ENCODE measurements at regions not wholly inside any gene's neighbourhood (a gene's known extent, or its start where the extent isn't known, plus 50 kb on each side); places are given as distances from the start of the nearest gene placed in this dataset.

GRCh38 chrX:150017868-150018267, 79.6 kb upstream of the EOLA2 start:
- no peak for TF ChIP-seq CTCF (IDR thresholded peaks at IDR 0.05; ENCODE audit: control insufficient read depth, extremely low read depth, insufficient read depth)
- DNase-seq (ENCODE audit: low read depth): no peak
- H3K4me3 ChIP-seq (ENCODE audit: low read depth, low read length): no peak overlapping the region

GRCh38 chrX:150018931-150019361, 80.7 kb upstream of the EOLA2 start:
- no peak overlapping the region for H3K4me3 ChIP-seq (ENCODE audit: low read depth, low read length)
- TF ChIP-seq CTCF (IDR thresholded peaks at IDR 0.05; ENCODE audit: control insufficient read depth, extremely low read depth, insufficient read depth): no peak
- DNase-seq (ENCODE audit: low read depth): no peak

- no peak for DNase-seq (ENCODE audit: low read depth)
- no peak for TF ChIP-seq CTCF (IDR thresholded peaks at IDR 0.05; ENCODE audit: control insufficient read depth, extremely low read depth, insufficient read depth)
These were observed 90.4 kb upstream of the EOLA2 start for GRCh38 chrX:150028692-150029091.

GRCh38 chrX:150032742-150033141, 94.5 kb upstream of the EOLA2 start:
- no peak for DNase-seq (ENCODE audit: low read depth)
- TF ChIP-seq CTCF (IDR thresholded peaks at IDR 0.05; ENCODE audit: control insufficient read depth, extremely low read depth, insufficient read depth): no peak
- H3K4me3 ChIP-seq (ENCODE audit: low read depth, low read length): no peak overlapping the region

More at GRCh38 chrX:150028692-150029091, 90.4 kb upstream of the EOLA2 start:
- no peak overlapping the region for H3K4me3 ChIP-seq (ENCODE audit: low read depth, low read length)

GRCh38 chrX:150034788-150035187, 96.5 kb upstream of the EOLA2 start:
- TF ChIP-seq CTCF (IDR thresholded peaks at IDR 0.05; ENCODE audit: control insufficient read depth, extremely low read depth, insufficient read depth): no peak
- H3K4me3 ChIP-seq (ENCODE audit: low read depth, low read length): no peak overlapping the region
- DNase-seq (ENCODE audit: low read depth): no peak

GRCh38 chrX:150035531-150035930, 97.2 kb upstream of the EOLA2 start:
- H3K4me3 ChIP-seq (ENCODE audit: low read depth, low read length): no peak overlapping the region
- no peak for TF ChIP-seq CTCF (IDR thresholded peaks at IDR 0.05; ENCODE audit: control insufficient read depth, extremely low read depth, insufficient read depth)
- no peak for DNase-seq (ENCODE audit: low read depth)

DNA sequence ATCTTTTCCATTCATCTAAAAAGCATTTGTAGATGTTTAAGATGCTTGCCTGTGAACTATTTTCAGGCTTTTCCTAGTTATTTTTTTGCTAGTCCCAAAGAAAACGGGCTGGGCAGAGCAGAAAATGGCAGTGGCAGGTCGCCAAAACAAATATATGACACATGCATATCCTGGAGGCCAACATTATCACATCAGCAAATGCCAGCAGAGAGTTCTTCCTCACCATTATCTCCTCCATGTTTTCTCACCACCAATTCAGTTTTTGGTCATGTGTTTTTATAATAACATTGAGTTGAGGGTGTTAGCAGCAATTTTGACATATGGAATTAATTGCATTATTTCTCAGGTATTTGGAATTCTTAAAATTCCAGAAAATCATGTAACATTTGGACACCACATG, 97.9 kb upstream of the EOLA2 start:
- peak; percentile 39 for DNase-seq (ENCODE audit: low read depth)
- TF ChIP-seq CTCF (IDR thresholded peaks at IDR 0.05; ENCODE audit: control insufficient read depth, extremely low read depth, insufficient read depth): no peak
- no peak overlapping the region for H3K4me3 ChIP-seq (ENCODE audit: low read depth, low read length)

Data from LNCaP clone FGC (cell line).